Hepatocyte (in vitro differentiated cells): ENCODE measurements at regions not wholly inside any gene's neighbourhood (a gene's known extent, or its start where the extent isn't known, plus 50 kb on each side); places are given as distances from the start of the nearest gene placed in this dataset.

Experiments
- DNase-seq: peaks from one replicate; pipeline ENCODE4 v3.0.0-alpha.2; 2016; ENCODE audit warnings: low spot score
- H2AFZ ChIP-seq: fragments of 200-600 bp; sonication (generic); 2 replicates; pipeline ENCODE4 v1.6.0; 2016; ENCODE audit warnings: antibody characterized with exemption, mild to moderate bottlenecking
- H3K27ac ChIP-seq: fragments of 200-600 bp; sonication (generic); 2 replicates; pipeline ENCODE4 v1.5.1; 2016; ENCODE audit warnings: mild to moderate bottlenecking
- H3K27me3 ChIP-seq: fragments of 200-600 bp; sonication (generic); 2 replicates; pipeline ENCODE4 v1.6.1; 2016
- H3K36me3 ChIP-seq: fragments of 200-600 bp; sonication (generic); replicated peaks from 2 replicates; pipeline ENCODE4 v1.5.1; 2016; ENCODE audit warnings: low read depth; ENCODE audit not compliant: insufficient read depth
- H3K4me1 ChIP-seq: fragments of 200-600 bp; sonication (generic); 2 replicates; pipeline ENCODE4 v1.5.1; 2016; ENCODE audit warnings: mild to moderate bottlenecking, moderate library complexity; ENCODE audit not compliant: insufficient read depth
- H3K4me2 ChIP-seq: fragments of 200-600 bp; sonication (generic); 2 replicates; pipeline ENCODE4 v1.6.0; 2016
- H3K4me3 ChIP-seq: fragments of 200-600 bp; sonication (generic); 2 replicates; pipeline ENCODE4 v1.5.1; 2016; ENCODE audit warnings: mild to moderate bottlenecking
- H3K79me2 ChIP-seq: fragments of 200-600 bp; sonication (generic); 2 replicates; pipeline ENCODE4 v1.6.0; 2017; ENCODE audit warnings: mild to moderate bottlenecking
- H3K9me2 ChIP-seq: fragments of 200-600 bp; sonication (generic); replicated peaks from 2 replicates; pipeline ENCODE4 v1.6.0; 2017; ENCODE audit warnings: mild to moderate bottlenecking; ENCODE audit not compliant: insufficient read depth
- H3K9me3 ChIP-seq: fragments of 200-600 bp; sonication (generic); 2 replicates; pipeline ENCODE4 v1.5.1; 2016; ENCODE audit warnings: low read depth, mild to moderate bottlenecking
- H4K20me1 ChIP-seq: fragments of 200-600 bp; sonication (generic); 2 replicates; pipeline ENCODE4 v1.6.0; 2016; ENCODE audit warnings: mild to moderate bottlenecking; ENCODE audit not compliant: insufficient read depth, poor library complexity, severe bottlenecking
- EZH2 ChIP-seq: fragments of 200-600 bp; sonication (generic); IDR thresholded peaks from 2 replicates; pipeline ENCODE4 v1.6.1; 2016; ENCODE audit warnings: antibody characterized with exemption, mild to moderate bottlenecking, borderline replicate concordance
- EZH2phosphoT487 ChIP-seq: fragments of 200-600 bp; sonication (generic); IDR thresholded peaks from one replicate; pipeline ENCODE4 v1.6.1; 2018; ENCODE audit warnings: antibody characterized with exemption, mild to moderate bottlenecking, low read depth, moderate library complexity; ENCODE audit not compliant: unreplicated experiment, severe bottlenecking
- WGBS: methylation state at CpG from one replicate; pipeline ENCODE4 v1.1.6; 2016; ENCODE audit warnings: low lambda C conversion rate; ENCODE audit errors: missing lambda C conversion rate; 5-methylcytosine and 5-hydroxymethylcytosine counted together
- TF ChIP-seq, protein P1 (sequence below): fragments of 200-600 bp; sonication (generic); IDR thresholded peaks from 2 replicates; pipeline ENCODE4 v1.5.1; 2016; ENCODE audit warnings: antibody characterized with exemption, mild to moderate bottlenecking; ENCODE audit not compliant: poor library complexity

DNA sequence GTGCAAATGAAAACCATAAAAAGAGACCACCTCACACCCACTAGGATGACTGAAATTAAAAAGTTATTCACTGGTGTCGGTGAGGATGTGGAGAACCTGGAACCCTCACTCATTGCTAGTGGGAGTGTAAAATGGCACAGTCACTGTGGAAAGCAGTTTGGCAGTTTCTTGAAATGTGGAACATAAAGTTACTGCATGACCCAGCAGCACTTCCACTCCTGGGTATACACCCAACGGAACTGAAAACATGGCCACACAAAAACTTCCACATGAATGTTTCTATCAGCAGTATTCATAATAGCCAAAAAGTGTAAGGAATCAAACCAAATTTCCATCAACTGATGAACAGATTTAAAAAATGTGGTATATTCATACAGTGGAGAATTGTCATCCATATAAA is 65.1 kb upstream of the SLC66A3 start:
- no peaks in the 10 kb centered on the region for H3K4me1 ChIP-seq
- no peaks in the 10 kb centered on the region for H3K79me2 ChIP-seq
- TF ChIP-seq EZH2phosphoT487 (no peak), EZH2 (no peak)
- TF ChIP-seq, protein P1, sequence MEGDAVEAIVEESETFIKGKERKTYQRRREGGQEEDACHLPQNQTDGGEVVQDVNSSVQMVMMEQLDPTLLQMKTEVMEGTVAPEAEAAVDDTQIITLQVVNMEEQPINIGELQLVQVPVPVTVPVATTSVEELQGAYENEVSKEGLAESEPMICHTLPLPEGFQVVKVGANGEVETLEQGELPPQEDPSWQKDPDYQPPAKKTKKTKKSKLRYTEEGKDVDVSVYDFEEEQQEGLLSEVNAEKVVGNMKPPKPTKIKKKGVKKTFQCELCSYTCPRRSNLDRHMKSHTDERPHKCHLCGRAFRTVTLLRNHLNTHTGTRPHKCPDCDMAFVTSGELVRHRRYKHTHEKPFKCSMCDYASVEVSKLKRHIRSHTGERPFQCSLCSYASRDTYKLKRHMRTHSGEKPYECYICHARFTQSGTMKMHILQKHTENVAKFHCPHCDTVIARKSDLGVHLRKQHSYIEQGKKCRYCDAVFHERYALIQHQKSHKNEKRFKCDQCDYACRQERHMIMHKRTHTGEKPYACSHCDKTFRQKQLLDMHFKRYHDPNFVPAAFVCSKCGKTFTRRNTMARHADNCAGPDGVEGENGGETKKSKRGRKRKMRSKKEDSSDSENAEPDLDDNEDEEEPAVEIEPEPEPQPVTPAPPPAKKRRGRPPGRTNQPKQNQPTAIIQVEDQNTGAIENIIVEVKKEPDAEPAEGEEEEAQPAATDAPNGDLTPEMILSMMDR = no peak
- H3K4me3 ChIP-seq = no peak overlapping the region
- no peak overlapping the region for H3K4me2 ChIP-seq
- 89% methylated on average over 2 of the region's 2 CpGs for WGBS
- no peaks in the 10 kb centered on the region for H3K9me2 ChIP-seq
- no peak overlapping the region for H3K27ac ChIP-seq
- no peaks in the 10 kb centered on the region for H4K20me1 ChIP-seq
- DNase-seq = no peak
- H2AFZ ChIP-seq = no peak overlapping the region
- H3K27me3 ChIP-seq = no peaks in the 10 kb centered on the region
- H3K36me3 ChIP-seq = no peaks in the 10 kb centered on the region
- H3K9me3 ChIP-seq = no peaks in the 10 kb centered on the region

DNA sequence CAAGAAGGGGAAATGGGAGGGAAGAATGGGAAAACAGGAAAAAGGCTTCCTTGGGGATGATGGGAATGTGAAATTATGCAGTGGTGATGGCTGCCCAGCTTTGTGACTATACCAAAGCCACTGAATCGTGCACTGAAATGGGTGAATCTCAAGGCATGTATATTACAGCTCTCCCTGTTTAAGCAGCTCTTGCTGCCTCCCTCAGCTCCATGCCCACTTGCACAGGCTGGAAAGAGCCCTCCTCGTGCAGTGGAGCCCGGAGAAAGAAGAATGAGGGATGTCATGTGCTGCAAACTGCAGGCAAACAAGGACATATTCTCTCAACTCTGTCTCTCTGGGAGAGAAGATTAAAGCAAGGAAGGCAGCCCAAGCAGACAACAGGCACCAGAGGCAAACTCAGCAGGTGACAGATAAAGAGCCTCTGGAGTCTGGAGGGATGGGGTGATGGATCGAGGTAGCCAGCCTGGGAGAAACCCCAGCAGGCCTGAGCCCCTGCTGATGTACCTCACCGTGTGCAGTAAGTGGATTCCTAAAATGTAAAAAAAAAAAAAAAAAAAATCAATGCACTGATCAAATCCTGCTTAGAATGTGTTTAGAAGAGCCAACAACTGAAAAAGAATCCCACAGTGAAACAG is 62.4 kb upstream of the SLC66A3 start:
- Histone ChIP-seq H3K4me1 (no peaks in the 10 kb centered on the region), H3K27me3 (no peaks in the 10 kb centered on the region), H3K4me2 (no peak overlapping the region), H3K36me3 (no peaks in the 10 kb centered on the region), H2AFZ (no peak overlapping the region), H4K20me1 (no peaks in the 10 kb centered on the region), H3K27ac (no peak overlapping the region), H3K9me3 (no peaks in the 10 kb centered on the region), H3K9me2 (no peaks in the 10 kb centered on the region), H3K79me2 (no peaks in the 10 kb centered on the region), H3K4me3 (no peak overlapping the region)
- no peak for TF ChIP-seq EZH2phosphoT487
- TF ChIP-seq, protein P1 = no peak
- TF ChIP-seq EZH2 = no peak
- DNase-seq = no peak
- WGBS = 43% methylated on average over 5 of the region's 5 CpGs

DNA sequence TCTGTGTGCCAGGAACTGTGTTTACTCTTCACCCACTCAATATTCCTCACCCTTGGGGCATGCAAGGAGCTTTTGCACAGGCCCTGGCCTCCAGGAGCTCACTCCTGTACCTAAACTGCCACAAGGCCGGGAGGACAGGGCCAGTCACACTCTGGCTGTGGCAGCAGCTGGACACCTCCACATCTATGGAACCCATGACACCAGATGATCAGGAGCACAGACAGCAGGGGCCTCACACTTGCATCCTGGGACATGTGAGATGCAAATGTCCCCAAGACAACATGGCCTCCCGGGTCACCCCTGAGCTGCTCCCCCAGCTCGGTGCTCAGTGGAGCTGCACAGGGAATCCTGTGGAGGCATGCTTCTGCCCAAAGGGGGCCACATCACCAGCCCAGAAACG is 61.8 kb upstream of the SLC66A3 start:
- H3K4me3 ChIP-seq = no peak overlapping the region
- H2AFZ ChIP-seq = no peak overlapping the region
- no peak for DNase-seq
- WGBS = 67% methylated on average over 4 of the region's 4 CpGs
- no peak overlapping the region for H3K4me2 ChIP-seq
- H3K27me3 ChIP-seq = no peaks in the 10 kb centered on the region
- no peak overlapping the region for H3K27ac ChIP-seq
- H4K20me1 ChIP-seq = no peaks in the 10 kb centered on the region
- no peaks in the 10 kb centered on the region for H3K4me1 ChIP-seq
- no peaks in the 10 kb centered on the region for H3K79me2 ChIP-seq
- H3K9me2 ChIP-seq = no peaks in the 10 kb centered on the region
- H3K36me3 ChIP-seq = no peaks in the 10 kb centered on the region
- H3K9me3 ChIP-seq = no peaks in the 10 kb centered on the region
- TF ChIP-seq EZH2 (no peak), EZH2phosphoT487 (no peak)
- TF ChIP-seq, protein P1 = no peak
